GM18517 (cell line): ENCODE measurements at regions not wholly inside any gene's neighbourhood (a gene's known extent, or its start where the extent isn't known, plus 50 kb on each side); places are given as distances from the start of the nearest gene placed in this dataset.
A peak's percentile ranks its signal among the peaks of the same experiment; 100 is the strongest.

ENCODE experiments used
- ATAC-seq: cut with Tn5 transposase; IDR thresholded peaks from one replicate; pipeline ENCODE4 v1.9.1; 2021; ENCODE audit warnings: mild to moderate bottlenecking, moderate library complexity; ENCODE audit not compliant: unreplicated experiment

DNA sequence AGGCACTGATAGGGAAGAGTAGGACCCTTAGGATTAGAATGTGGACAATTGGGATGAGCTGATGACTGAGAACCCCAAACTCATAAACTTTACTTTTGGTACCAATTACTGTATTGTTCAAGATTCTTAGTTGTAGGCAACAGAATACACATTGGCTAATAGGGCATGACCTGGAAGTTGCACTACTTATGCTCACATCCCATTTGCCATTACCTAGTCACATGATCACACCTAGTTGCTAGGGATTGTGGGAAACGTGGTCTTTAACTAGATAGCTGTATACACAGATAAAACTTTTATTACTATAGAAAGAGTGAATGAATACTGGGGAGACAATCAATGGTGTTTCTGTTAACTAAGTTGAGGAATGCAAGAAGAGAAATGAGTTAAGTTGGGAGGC, 113.4 kb upstream of the AKIRIN2 start:
- no peak for ATAC-seq

- ATAC-seq = no peak
Observed at GRCh38 chr6:87808005-87808757, 106.1 kb upstream of the AKIRIN2 start.

- peak; percentile 84 for ATAC-seq
Observed at GRCh38 chr6:87807475-87807874, 105.4 kb upstream of the AKIRIN2 start.

GRCh38 chr6:87806635-87807034, 104.6 kb upstream of the AKIRIN2 start:
- no peak for ATAC-seq

- ATAC-seq = no peak
Observed at GRCh38 chr6:87806099-87806498, 104.1 kb upstream of the AKIRIN2 start.

- no peak for ATAC-seq
Observed at GRCh38 chr6:87803791-87804190, 101.8 kb upstream of the AKIRIN2 start.

GRCh38 chr6:87799651-87800050, 97.6 kb upstream of the AKIRIN2 start:
- ATAC-seq = peak; percentile 51

DNA sequence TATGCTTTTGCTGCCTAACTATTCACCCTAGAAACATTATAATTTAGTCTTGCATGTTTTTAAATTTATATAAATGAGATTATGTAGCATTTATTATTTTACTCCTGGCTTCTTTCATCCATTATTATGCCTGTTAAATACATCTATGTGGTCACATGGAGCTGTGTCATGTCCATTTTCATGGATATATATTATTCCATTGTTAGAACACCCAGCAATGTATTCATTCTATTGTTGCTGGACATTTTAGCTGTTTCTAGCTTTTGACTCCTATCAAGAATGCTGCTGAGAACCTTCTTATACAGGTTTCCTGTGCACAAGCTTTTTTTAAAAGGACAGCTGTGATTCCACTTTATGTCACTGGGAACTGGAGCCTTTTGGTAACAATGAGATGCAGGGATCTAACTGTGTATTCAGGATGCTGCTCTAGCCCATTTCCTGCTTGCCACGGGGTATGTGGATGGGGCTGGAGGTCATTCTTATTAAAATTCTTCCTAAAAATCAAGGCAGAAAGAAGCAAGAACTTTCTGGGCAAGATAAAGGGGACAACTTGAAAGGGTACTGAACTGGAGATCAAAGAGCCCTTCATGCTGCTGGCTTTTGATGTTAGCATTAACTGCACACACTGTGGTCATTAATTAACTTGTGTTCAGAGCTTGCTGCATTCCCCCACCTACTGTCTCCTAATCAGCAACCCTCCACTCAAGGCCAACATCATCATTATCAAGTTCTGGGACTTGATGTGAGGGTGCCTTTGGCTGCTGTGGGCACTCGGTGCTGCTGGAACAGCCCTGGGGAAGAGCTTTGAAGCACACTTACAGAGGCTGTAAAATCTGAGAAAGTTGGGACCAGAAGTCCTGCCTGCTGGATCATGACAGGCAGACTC, 96.6 kb upstream of the AKIRIN2 start:
- ATAC-seq = no peak

GRCh38 chr6:87794922-87795885, 93.2 kb upstream of the AKIRIN2 start:
- ATAC-seq = no peak

DNA sequence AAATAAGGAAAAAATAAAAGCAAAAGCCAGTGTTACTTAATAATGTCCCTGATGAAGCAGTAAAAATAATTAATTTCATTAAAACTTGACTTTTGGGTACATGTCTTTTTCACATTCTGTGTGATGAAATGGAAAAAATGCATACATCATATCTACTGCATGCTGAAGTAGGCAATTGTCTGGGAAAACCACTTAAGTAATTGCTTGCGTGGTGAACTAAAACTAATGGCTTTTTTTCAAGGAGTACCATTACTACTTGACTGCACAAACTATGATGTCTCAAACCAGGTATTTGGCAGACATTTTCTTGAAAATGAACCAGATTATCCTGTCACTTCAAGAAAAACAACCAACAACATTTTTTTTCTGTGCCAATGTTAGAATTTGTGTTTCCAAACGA, 91.3 kb upstream of the AKIRIN2 start:
- no peak for ATAC-seq

GRCh38 chr6:87791982-87792381, 89.9 kb upstream of the AKIRIN2 start:
- ATAC-seq = no peak

DNA sequence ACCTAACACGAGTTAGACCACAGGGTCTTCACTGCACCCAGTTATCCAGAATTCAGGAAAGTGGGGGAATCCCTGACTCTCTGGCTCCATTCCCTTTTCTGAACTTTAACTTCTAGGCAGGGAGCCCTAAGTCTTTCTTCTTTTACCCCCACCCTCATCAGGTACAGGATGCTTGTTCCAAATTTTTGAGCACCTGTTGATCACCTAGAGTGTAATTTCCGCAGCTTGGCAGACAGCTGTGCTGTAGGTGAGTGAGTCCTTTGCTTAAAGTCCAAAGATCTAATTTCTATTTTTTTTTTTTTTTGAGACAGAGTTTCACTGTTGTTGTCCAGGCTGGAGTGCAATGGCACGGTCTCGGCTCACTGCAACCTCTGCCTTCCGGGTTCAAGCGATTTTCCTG, 89.5 kb upstream of the AKIRIN2 start:
- ATAC-seq = no peak

- ATAC-seq = no peak
Observed at GRCh38 chr6:87791029-87791428, 89.0 kb upstream of the AKIRIN2 start.

DNA sequence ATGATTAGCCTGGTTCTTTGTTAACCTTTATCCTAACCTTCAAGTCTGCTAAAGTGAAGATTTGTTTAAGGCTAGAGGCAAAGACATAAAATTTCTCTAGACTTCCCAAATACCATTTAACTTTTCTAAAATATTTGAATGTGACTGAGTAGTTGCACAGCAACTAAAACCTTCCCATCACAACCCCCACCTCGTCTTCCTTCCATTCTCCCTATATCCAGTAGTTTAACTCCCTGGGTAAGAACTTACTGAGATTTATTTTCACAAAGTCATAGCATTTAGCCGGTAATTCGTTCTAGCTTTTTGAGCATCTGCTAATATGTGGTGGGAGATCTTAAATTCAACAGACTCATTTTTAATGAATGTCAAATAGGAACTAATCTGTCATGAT, 87.9 kb upstream of the AKIRIN2 start:
- no peak for ATAC-seq

- ATAC-seq = no peak
Observed at GRCh38 chr6:87789198-87789899, 87.3 kb upstream of the AKIRIN2 start.

- ATAC-seq = no peak
Observed at GRCh38 chr6:87788141-87788540, 86.1 kb upstream of the AKIRIN2 start.

- no peak for ATAC-seq
Observed at GRCh38 chr6:87785229-87785862, 83.3 kb upstream of the AKIRIN2 start.

GRCh38 chr6:87784690-87785089, 82.7 kb upstream of the AKIRIN2 start:
- ATAC-seq = no peak

GRCh38 chr6:87784051-87784450, 82.0 kb upstream of the AKIRIN2 start:
- ATAC-seq = no peak

DNA sequence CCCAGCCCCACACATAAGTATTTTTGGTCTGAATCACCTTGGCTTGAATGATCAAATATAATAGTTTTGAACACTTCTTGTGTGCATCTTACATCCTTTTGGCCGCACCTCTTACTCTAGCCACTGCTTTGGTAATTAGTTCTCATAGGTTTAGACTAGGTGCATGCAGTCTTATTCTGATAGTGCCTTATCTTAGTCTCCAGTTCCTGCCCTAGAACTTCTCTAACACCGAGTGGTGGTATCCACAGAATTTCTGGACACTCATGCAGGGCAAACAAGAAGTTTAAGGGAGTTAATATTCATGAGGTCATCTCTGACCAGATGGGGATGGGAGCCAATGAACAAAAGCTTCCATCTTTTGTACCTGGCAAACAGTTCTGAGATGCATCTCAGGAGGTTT, 77.5 kb upstream of the AKIRIN2 start:
- no peak for ATAC-seq
